Activated naive CD8-positive, alpha-beta T cell treated with anti-CD3 and anti-CD28 coated beads for 36 hours (primary cell): ENCODE measurements at regions not wholly inside any gene's neighbourhood (a gene's known extent, or its start where the extent isn't known, plus 50 kb on each side); places are given as distances from the start of the nearest gene placed in this dataset.
"Not testable (repeated sequence)": the region's sequence is repeated elsewhere in the genome, so short reads cannot be mapped to it uniquely, and the experiment has no call there.

ENCODE experiments used
- DNase-seq: peaks from one replicate; pipeline ENCODE4 v3.0.0; 2021
- H3K27ac Mint-ChIP-seq: one replicate; pipeline ENCODE4 v1.8.0; 2022; ENCODE audit warnings: mild to moderate bottlenecking, moderate library complexity, mixed read lengths
- H3K27me3 Mint-ChIP-seq: one replicate; pipeline ENCODE4 v1.8.0; 2022; ENCODE audit warnings: mild to moderate bottlenecking, mixed read lengths
- H3K36me3 Mint-ChIP-seq: one replicate; pipeline ENCODE4 v1.8.0; 2021; ENCODE audit warnings: mild to moderate bottlenecking, mixed read lengths
- H3K4me1 Mint-ChIP-seq: one replicate; pipeline ENCODE4 v1.8.0; 2021; ENCODE audit warnings: mixed read lengths
- H3K4me3 Mint-ChIP-seq: one replicate; pipeline ENCODE4 v1.8.0; 2022; ENCODE audit warnings: mild to moderate bottlenecking, moderate library complexity, mixed read lengths
- H3K9me3 Mint-ChIP-seq: one replicate; pipeline ENCODE4 v1.8.0; 2022; ENCODE audit warnings: mixed read lengths

- DNase-seq: no peak
- no peaks in the 10 kb centered on the region for H3K9me3 Mint-ChIP-seq
- no peaks in the 10 kb centered on the region for H3K4me1 Mint-ChIP-seq
- no peaks in the 10 kb centered on the region for H3K36me3 Mint-ChIP-seq
- H3K27ac Mint-ChIP-seq: no peak overlapping the region
- no peaks in the 10 kb centered on the region for H3K27me3 Mint-ChIP-seq
- no peak overlapping the region for H3K4me3 Mint-ChIP-seq
Measured at GRCh38 chr3:11739706-11740105, 96.0 kb upstream of the VGLL4 start.

GRCh38 chr3:11739123-11739522 lies 95.4 kb upstream of the VGLL4 start:
- Mint-ChIP-seq H3K4me1 (no peaks in the 10 kb centered on the region), H3K4me3 (no peak overlapping the region), H3K27ac (no peak overlapping the region), H3K9me3 (no peaks in the 10 kb centered on the region), H3K36me3 (no peaks in the 10 kb centered on the region), H3K27me3 (no peaks in the 10 kb centered on the region)
- no peak for DNase-seq

- no peak for DNase-seq
- H3K36me3 Mint-ChIP-seq: no peaks in the 10 kb centered on the region
- H3K4me3 Mint-ChIP-seq: no peak overlapping the region
- no peaks in the 10 kb centered on the region for H3K4me1 Mint-ChIP-seq
- no peaks in the 10 kb centered on the region for H3K9me3 Mint-ChIP-seq
- no peak overlapping the region for H3K27ac Mint-ChIP-seq
- no peaks in the 10 kb centered on the region for H3K27me3 Mint-ChIP-seq
Measured at GRCh38 chr3:11737742-11738141, 94.0 kb upstream of the VGLL4 start.

GRCh38 chr3:11736136-11736833 lies 92.6 kb upstream of the VGLL4 start:
- H3K27ac Mint-ChIP-seq: no peak overlapping the region
- no peaks in the 10 kb centered on the region for H3K9me3 Mint-ChIP-seq
- H3K4me3 Mint-ChIP-seq: no peak overlapping the region
- no peaks in the 10 kb centered on the region for H3K4me1 Mint-ChIP-seq
- no peaks in the 10 kb centered on the region for H3K27me3 Mint-ChIP-seq
- DNase-seq: no peak
- H3K36me3 Mint-ChIP-seq: no peaks in the 10 kb centered on the region

GRCh38 chr3:11735638-11736037 lies 91.9 kb upstream of the VGLL4 start:
- Mint-ChIP-seq H3K4me1 (no peaks in the 10 kb centered on the region), H3K27me3 (no peaks in the 10 kb centered on the region), H3K27ac (no peak overlapping the region), H3K36me3 (no peaks in the 10 kb centered on the region), H3K9me3 (no peaks in the 10 kb centered on the region), H3K4me3 (no peak overlapping the region)
- no peak for DNase-seq

GRCh38 chr3:11735111-11735510 lies 91.4 kb upstream of the VGLL4 start:
- not testable (repeated sequence) for H3K4me3 Mint-ChIP-seq, H3K27ac Mint-ChIP-seq, H3K27me3 Mint-ChIP-seq, DNase-seq, H3K9me3 Mint-ChIP-seq, H3K4me1 Mint-ChIP-seq, H3K36me3 Mint-ChIP-seq

GRCh38 chr3:11733914-11734313 lies 90.2 kb upstream of the VGLL4 start:
- H3K9me3 Mint-ChIP-seq: no peaks in the 10 kb centered on the region
- no peak overlapping the region for H3K4me3 Mint-ChIP-seq
- H3K27me3 Mint-ChIP-seq: no peaks in the 10 kb centered on the region
- H3K27ac Mint-ChIP-seq: no peak overlapping the region
- no peaks in the 10 kb centered on the region for H3K4me1 Mint-ChIP-seq
- H3K36me3 Mint-ChIP-seq: no peaks in the 10 kb centered on the region
- DNase-seq: no peak

- Mint-ChIP-seq H3K27me3 (peaks cover 18% of the 10 kb centered on the region), H3K27ac (no peak overlapping the region), H3K4me1 (peaks cover 2% of the 10 kb centered on the region), H3K9me3 (no peaks in the 10 kb centered on the region), H3K36me3 (no peaks in the 10 kb centered on the region), H3K4me3 (no peak overlapping the region)
- DNase-seq: no peak
Measured at GRCh38 chr3:11727207-11727606, 83.5 kb upstream of the VGLL4 start.

- H3K36me3 Mint-ChIP-seq: no peaks in the 10 kb centered on the region
- H3K27me3 Mint-ChIP-seq: peaks cover 21% of the 10 kb centered on the region
- DNase-seq: no peak
- H3K4me1 Mint-ChIP-seq: peaks cover 2% of the 10 kb centered on the region
- no peaks in the 10 kb centered on the region for H3K9me3 Mint-ChIP-seq
- H3K4me3 Mint-ChIP-seq: no peak overlapping the region
- H3K27ac Mint-ChIP-seq: no peak overlapping the region
Measured at GRCh38 chr3:11726146-11726545, 82.4 kb upstream of the VGLL4 start.

GRCh38 chr3:11725340-11725641 lies 81.6 kb upstream of the VGLL4 start:
- DNase-seq, H3K27ac Mint-ChIP-seq, H3K4me3 Mint-ChIP-seq: not testable (repeated sequence)

GRCh38 chr3:11724615-11725339 lies 81.1 kb upstream of the VGLL4 start:
- H3K9me3 Mint-ChIP-seq: no peaks in the 10 kb centered on the region
- no peaks in the 10 kb centered on the region for H3K36me3 Mint-ChIP-seq
- H3K4me3 Mint-ChIP-seq: no peak overlapping the region
- peaks cover 30% of the 10 kb centered on the region for H3K27me3 Mint-ChIP-seq
- DNase-seq: no peak
- H3K27ac Mint-ChIP-seq: no peak overlapping the region
- H3K4me1 Mint-ChIP-seq: peaks cover 6% of the 10 kb centered on the region

More at GRCh38 chr3:11725340-11725641, 81.6 kb upstream of the VGLL4 start:
- not testable (repeated sequence) for H3K36me3 Mint-ChIP-seq, H3K9me3 Mint-ChIP-seq, H3K4me1 Mint-ChIP-seq
- H3K27me3 Mint-ChIP-seq: peaks cover 29% of the 10 kb centered on the region

GRCh38 chr3:11721479-11721878 lies 77.8 kb upstream of the VGLL4 start:
- H3K27ac Mint-ChIP-seq: no peak overlapping the region
- peaks cover 30% of the 10 kb centered on the region for H3K27me3 Mint-ChIP-seq
- no peak for DNase-seq
- H3K36me3 Mint-ChIP-seq: no peaks in the 10 kb centered on the region
- no peak overlapping the region for H3K4me3 Mint-ChIP-seq
- peaks cover 21% of the 10 kb centered on the region for H3K4me1 Mint-ChIP-seq
- H3K9me3 Mint-ChIP-seq: no peaks in the 10 kb centered on the region

- Mint-ChIP-seq H3K27me3 (peaks cover 30% of the 10 kb centered on the region), H3K9me3 (no peaks in the 10 kb centered on the region), H3K4me1 (peaks cover 21% of the 10 kb centered on the region), H3K4me3 (peak overlapping the region; percentile 88), H3K36me3 (no peaks in the 10 kb centered on the region), H3K27ac (no peak overlapping the region)
- DNase-seq: no peak
Measured at GRCh38 chr3:11720917-11721411, 77.2 kb upstream of the VGLL4 start.

- H3K4me3 Mint-ChIP-seq: peak overlapping the region; percentile 88
Measured at GRCh38 chr3:11720304-11720898, 76.7 kb upstream of the VGLL4 start.

GRCh38 chr3:11719406-11720303 lies 75.9 kb upstream of the VGLL4 start:
- H3K4me3 Mint-ChIP-seq: peak overlapping the region; percentile 89
- H3K27me3 Mint-ChIP-seq: peaks cover 19% of the 10 kb centered on the region
- H3K4me1 Mint-ChIP-seq: peaks cover 18% of the 10 kb centered on the region
- H3K36me3 Mint-ChIP-seq: no peaks in the 10 kb centered on the region
- H3K9me3 Mint-ChIP-seq: no peaks in the 10 kb centered on the region
- DNase-seq: peak; percentile 76
- no peak overlapping the region for H3K27ac Mint-ChIP-seq

More at GRCh38 chr3:11720304-11720898, 76.7 kb upstream of the VGLL4 start:
- DNase-seq: peak; percentile 62
- Mint-ChIP-seq H3K27ac (no peak overlapping the region), H3K9me3 (no peaks in the 10 kb centered on the region), H3K27me3 (peaks cover 26% of the 10 kb centered on the region), H3K36me3 (no peaks in the 10 kb centered on the region), H3K4me1 (peaks cover 21% of the 10 kb centered on the region)
